Neural progenitor cell (in vitro differentiated cells): ENCODE measurements at regions not wholly inside any gene's neighbourhood (a gene's known extent, or its start where the extent isn't known, plus 50 kb on each side); places are given as distances from the start of the nearest gene placed in this dataset.

Experiments used
- CTCF ChIP-seq: fragments of 200-600 bp; sonication (generic); IDR thresholded peaks from 2 replicates; pipeline ENCODE4 v1.5.1; 2017; ENCODE audit warnings: antibody characterized with exemption, mild to moderate bottlenecking
- EZH2 ChIP-seq: fragments of 200-600 bp; sonication (generic); IDR thresholded peaks from 2 replicates; pipeline ENCODE4 v1.6.1; 2017; ENCODE audit warnings: antibody characterized with exemption, mild to moderate bottlenecking, moderate library complexity

GRCh38 chr16:51615141-51615540, 464.1 kb upstream of the SALL1 start:
- TF ChIP-seq CTCF (no peak), EZH2 (no peak)
